Heart right ventricle (tissue), 16 donors: ENCODE measurements at regions not wholly inside any gene's neighbourhood (a gene's known extent, or its start where the extent isn't known, plus 50 kb on each side); places are given as distances from the start of the nearest gene placed in this dataset.

Experiments used
- ATAC-seq, 8 donors: fragments of 200-7000 bp; cut with Tn5 transposase; one replicate each; pipeline ENCODE4 v1.9.1; 2020; ENCODE audit warnings: mild to moderate bottlenecking in 8 of 8, moderate library complexity in 8 of 8, moderate number of reproducible peaks in 1 of 8
- DNase-seq, 2 donors: peaks; one replicate each; pipeline ENCODE4 v3.0.0-alpha.2; 2020
- H3K27ac ChIP-seq, 10 donors: fragments of 200-600 bp; sonication (generic) in 2 of 10; one replicate each; pipeline versions ENCODE4 v1.5.0 to v1.8.0; 2020 to 2022; ENCODE audit warnings: mild to moderate bottlenecking in 3 of 10
- H3K27me3 ChIP-seq, 7 donors: fragments of 200-600 bp; one replicate each; pipeline ENCODE4 v1.8.0; 2021 to 2022; ENCODE audit warnings: mild to moderate bottlenecking in 2 of 7
- H3K36me3 ChIP-seq, 9 donors: fragments of 200-600 bp; sonication (generic) in 1 of 9; one replicate each; pipeline versions ENCODE4 v1.5.0 to v1.8.0; 2020 to 2022; ENCODE audit warnings: mild to moderate bottlenecking in 2 of 9
- H3K4me1 ChIP-seq, 9 donors: fragments of 200-600 bp; sonication (generic) in 1 of 9; one replicate each; pipeline versions ENCODE4 v1.5.0 to v1.8.0; 2020 to 2022; ENCODE audit warnings: mild to moderate bottlenecking in 4 of 9
- H3K4me3 ChIP-seq, 10 donors: fragments of 200-600 bp; sonication (generic) in 2 of 10; one replicate each; pipeline versions ENCODE4 v1.5.0 to v1.8.0; 2020 to 2022; ENCODE audit warnings: mild to moderate bottlenecking in 7 of 10, moderate library complexity in 2 of 10
- H3K9me3 ChIP-seq, 11 donors: fragments of 200-600 bp in 10 of 11; sonication (generic) in 2 of 11; one replicate each; pipeline versions ENCODE4 v1.5.0 to v1.8.0; 2013 to 2022; ENCODE audit warnings: mild to moderate bottlenecking in 2 of 11, control low read depth in 1 of 11, moderate library complexity in 1 of 11
- WGBS, 2 donors: extraction: QIAGEN DNeasy Blood & Tissue Kit; methylation state at CpG; one replicate each; pipeline ENCODE4 v1.1.7; 2013; ENCODE audit warnings: inconsistent platforms in 1 of 2; 5-methylcytosine and 5-hydroxymethylcytosine counted together
- intact Hi-C, 10 donors: fragments of 100-400 bp; cut with DNase I; formaldehyde crosslinking; loops; one replicate each; pipeline versions ENCODE4 v1.11.1 to v1.14.2; 2022
- TF ChIP-seq, protein P1 (sequence below), 9 donors: fragments of 200-600 bp; sonication (generic) in 2 of 9; IDR thresholded peaks; one replicate each; pipeline versions ENCODE4 v1.5.0 to v1.8.0; 2021 to 2022; ENCODE audit warnings: antibody characterized with exemption in 9 of 9, mild to moderate bottlenecking in 5 of 9, moderate library complexity in 1 of 9
- donor health status: Arrhythmogenic right ventricular cardiomyopathy.
- donor health status: ischemic (EF 13 %, LVEDD 7.1; RV severe dilation, severe dysfunction).
- donor health status: healthy with polysubstance abuse.
- donor health status: DM: no; HTN: yes; CAD: no.
- donor health status: DM: no; HTN: no; CAD: no.
- donor health status: ischemic (EF 25% LVEDD 6.9; RV normal size, moderate dysfunction).
- donor health status: ischemic (EF 25% LVEDD 5.7; RV mildly dilated, moderate dysfunction).
- donor health status: healthy.
- donor health status: DM: yes; HTN: yes; CAD: no.
- donor health status: Ischemic cardiomyopathy.
- donor health status: ischemic (EF 35%, LVEDD 5.7; RV mildly dilated, moderate dysfunction).
- donor health status: nonischemic (EF 11% LVEDD 7.7; RV severe dilation, severe dysfunction).
- donor health status: DM: yes; HTN: yes; CAD: no.
- donor health status: PGD.
- donor health status: ischemic (EF 29% LVEDD 5.4; RV normal size, mild dysfunction).
- donor health status: nonischemic (EF 23%, LVEDD 6.1; RV moderate dilation, normal function).

DNA sequence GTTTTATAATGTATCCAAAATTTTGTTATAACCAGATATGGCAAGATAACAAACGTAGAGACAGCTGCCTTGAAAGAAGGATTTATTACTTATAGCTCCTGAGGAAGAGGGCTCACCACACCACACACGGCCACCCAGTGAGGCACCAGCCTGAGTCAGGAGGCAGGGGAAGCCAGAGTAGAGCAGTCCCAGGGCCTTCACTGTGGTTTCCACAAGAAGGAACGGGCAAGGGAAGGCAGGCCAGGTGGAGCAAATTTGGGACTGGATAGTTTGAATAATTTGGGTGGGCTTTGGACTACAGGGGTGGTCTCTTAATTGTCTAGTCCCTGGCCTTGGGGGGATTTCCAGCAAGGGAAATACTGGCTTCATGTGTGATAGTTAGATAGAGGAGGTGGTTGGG lies 72.5 kb downstream of the RRAGC start:
- Histone ChIP-seq H3K4me1 (peaks cover 0 to 10% (median 0%) of the 10 kb centered on the region in 9 donors), H3K4me3 (no peak overlapping the region), H3K27ac (no peak overlapping the region), H3K27me3 (peaks cover 0 to 100% (median 93%) of the 10 kb centered on the region in 7 donors), H3K36me3 (no peaks in the 10 kb centered on the region), H3K9me3 (peaks cover 0 to 4% (median 0%) of the 10 kb centered on the region in 11 donors)
- ATAC-seq (no peak), DNase-seq (no peak)
- intact Hi-C loops: no loop called here
- TF ChIP-seq, protein P1, sequence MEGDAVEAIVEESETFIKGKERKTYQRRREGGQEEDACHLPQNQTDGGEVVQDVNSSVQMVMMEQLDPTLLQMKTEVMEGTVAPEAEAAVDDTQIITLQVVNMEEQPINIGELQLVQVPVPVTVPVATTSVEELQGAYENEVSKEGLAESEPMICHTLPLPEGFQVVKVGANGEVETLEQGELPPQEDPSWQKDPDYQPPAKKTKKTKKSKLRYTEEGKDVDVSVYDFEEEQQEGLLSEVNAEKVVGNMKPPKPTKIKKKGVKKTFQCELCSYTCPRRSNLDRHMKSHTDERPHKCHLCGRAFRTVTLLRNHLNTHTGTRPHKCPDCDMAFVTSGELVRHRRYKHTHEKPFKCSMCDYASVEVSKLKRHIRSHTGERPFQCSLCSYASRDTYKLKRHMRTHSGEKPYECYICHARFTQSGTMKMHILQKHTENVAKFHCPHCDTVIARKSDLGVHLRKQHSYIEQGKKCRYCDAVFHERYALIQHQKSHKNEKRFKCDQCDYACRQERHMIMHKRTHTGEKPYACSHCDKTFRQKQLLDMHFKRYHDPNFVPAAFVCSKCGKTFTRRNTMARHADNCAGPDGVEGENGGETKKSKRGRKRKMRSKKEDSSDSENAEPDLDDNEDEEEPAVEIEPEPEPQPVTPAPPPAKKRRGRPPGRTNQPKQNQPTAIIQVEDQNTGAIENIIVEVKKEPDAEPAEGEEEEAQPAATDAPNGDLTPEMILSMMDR (IDR thresholded peaks at IDR 0.05): no peak
- 82 to 84% methylated on average over 3 of the region's 3 CpGs for WGBS, 2 donors

DNA sequence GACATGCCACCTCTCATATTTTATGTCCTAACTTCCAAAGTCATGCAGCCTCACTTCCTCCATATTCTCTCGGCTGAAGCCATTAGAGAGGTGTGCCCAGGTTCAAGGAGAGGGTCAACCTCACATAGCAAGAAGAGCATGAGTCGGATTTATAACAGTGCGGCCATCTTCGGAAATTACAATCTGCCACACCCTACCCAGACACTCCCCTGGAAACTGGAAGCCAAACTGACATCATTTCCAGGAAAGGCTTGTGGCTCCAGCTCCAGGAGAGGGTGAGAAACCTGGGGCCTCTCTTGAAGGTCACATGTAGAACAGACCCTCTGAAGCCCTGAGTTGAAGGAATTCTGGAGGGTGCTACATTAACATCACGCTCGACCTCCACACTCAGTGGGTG lies 73.5 kb downstream of the RRAGC start:
- DNase-seq (no peak), ATAC-seq (no peak)
- peaks cover 0 to 10% (median 0%) of the 10 kb centered on the region in 9 donors for H3K4me1 ChIP-seq
- H3K9me3 ChIP-seq: peaks cover 0 to 4% (median 0%) of the 10 kb centered on the region in 11 donors
- peaks cover 0 to 100% (median 92%) of the 10 kb centered on the region in 7 donors for H3K27me3 ChIP-seq
- no peak overlapping the region for H3K27ac ChIP-seq
- intact Hi-C loops: no loop called here
- H3K36me3 ChIP-seq: no peaks in the 10 kb centered on the region
- H3K4me3 ChIP-seq: no peak overlapping the region
- TF ChIP-seq, protein P1 (IDR thresholded peaks at IDR 0.05): no peak
- WGBS, 2 donors: 68 to 74% methylated on average over 6 of the region's 6 CpGs

DNA sequence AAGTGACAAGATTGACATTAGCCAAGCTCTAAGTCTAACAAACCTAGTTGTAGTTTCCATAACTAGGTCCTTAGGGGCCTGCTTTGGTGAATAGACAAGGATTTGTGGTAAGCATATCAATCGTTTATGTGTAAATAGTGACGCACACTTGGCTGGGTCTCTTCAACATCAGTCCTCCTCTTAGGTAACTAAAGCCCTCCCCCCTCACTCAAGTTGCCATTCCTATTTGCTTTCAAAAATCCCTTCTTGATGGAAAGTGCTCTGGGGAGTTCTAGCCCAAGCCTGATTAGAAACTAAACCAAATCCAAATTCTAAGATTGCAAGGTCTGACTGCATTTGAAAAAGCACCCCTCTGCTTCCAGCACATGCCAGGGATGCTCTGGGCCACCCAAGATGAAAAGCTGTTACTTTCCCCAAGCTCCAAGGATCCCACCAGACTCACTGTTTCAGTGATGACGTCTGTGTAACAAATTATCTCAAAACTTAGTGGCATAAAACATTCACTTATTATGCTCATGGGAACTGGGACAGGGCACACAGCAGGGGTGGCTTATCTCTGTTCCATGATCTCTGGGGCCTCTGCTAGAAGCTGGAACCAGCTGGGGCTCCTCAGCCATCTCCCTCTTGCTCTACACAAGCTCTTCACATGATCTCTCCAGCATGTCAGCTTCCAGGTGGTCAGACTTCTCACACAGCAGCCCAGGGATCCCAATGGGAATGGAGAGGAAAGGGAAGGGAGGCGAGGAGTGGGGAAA lies 74.1 kb downstream of the RRAGC start:
- Histone ChIP-seq H3K27me3 (peaks cover 0 to 100% (median 92%) of the 10 kb centered on the region in 7 donors), H3K4me1 (peaks cover 0 to 10% (median 0%) of the 10 kb centered on the region in 9 donors), H3K36me3 (no peaks in the 10 kb centered on the region), H3K27ac (no peak overlapping the region), H3K4me3 (no peak overlapping the region), H3K9me3 (peaks cover 0 to 4% (median 0%) of the 10 kb centered on the region in 11 donors)
- DNase-seq (no peak), ATAC-seq (no peak)
- 62 to 67% methylated on average over 4 of the region's 4 CpGs for WGBS, 2 donors
- intact Hi-C loops: no loop called here
- TF ChIP-seq, protein P1 (IDR thresholded peaks at IDR 0.05): no peak

DNA sequence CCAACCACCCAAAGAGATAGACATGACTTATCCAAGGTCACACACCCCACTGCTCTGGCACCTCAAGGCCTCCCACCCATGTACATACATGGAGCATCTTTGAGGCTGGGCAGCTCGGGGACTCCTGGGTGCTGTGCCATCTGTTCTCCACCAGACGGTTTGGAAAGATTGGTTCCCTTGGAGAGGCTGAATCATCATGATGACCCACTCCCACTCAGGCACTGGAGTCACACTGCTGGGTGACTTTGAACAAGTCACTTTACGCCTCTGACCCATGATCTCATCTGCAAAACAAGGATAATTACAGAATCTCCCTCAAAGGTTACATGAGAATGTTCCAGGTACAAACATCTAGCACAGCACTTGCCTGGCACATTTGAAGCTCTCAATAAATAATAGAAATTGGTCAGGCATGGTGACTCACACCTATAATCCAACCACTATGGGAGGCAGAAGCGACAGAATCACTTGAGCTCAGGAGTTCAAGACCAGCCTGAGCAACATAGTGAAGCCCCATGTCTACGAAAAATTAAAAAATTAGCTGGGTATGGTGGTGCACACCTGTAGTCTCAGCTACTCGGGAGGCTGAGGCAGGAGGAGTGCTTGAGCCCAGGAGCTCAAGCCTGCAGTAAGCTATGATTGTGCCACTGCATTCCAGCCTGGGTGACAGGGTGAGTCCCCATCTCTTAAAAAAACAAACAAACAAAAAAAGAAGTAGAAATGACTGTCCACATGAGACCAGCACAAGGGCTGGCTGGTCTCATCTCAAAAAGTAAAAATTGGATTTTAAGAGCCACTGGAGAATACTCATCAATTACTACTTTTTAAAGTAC lies 74.9 kb downstream of the RRAGC start:
- TF ChIP-seq, protein P1 (IDR thresholded peaks at IDR 0.05): no peak
- no peak for ATAC-seq
- 89 to 90% methylated on average over 6 of the region's 6 CpGs for WGBS, 2 donors
- Histone ChIP-seq H3K27me3 (peaks cover 0 to 100% (median 91%) of the 10 kb centered on the region in 7 donors), H3K36me3 (no peaks in the 10 kb centered on the region), H3K9me3 (peaks cover 0 to 4% (median 0%) of the 10 kb centered on the region in 11 donors), H3K4me1 (peaks cover 0 to 10% (median 0%) of the 10 kb centered on the region in 9 donors), H3K4me3 (no peak overlapping the region), H3K27ac (no peak overlapping the region)
- no peak for DNase-seq
- intact Hi-C loops: no loop called here
